ENCODE measurements at regions not wholly inside any gene's neighbourhood (a gene's known extent, or its start where the extent isn't known, plus 50 kb on each side); places are given as distances from the start of the nearest gene placed in this dataset.

- Histone ChIP-seq H3K4me1 (ENCODE audit: control insufficient read depth, insufficient read depth, low read length) (no peaks in the 10 kb centered on the region), H3K27me3 (ENCODE audit: control insufficient read depth, insufficient read depth, low read length) (no peaks in the 10 kb centered on the region), H3K9me3 (ENCODE audit: control insufficient read depth, insufficient read depth, low read depth, low read length) (no peaks in the 10 kb centered on the region), H3K27ac (ENCODE audit: low read length) (no peak overlapping the region), H3K36me3 (ENCODE audit: control insufficient read depth, insufficient read depth, low read length) (no peaks in the 10 kb centered on the region), H3K4me3 (ENCODE audit: low read depth in 2 of 2, low read length in 2 of 2) (no peak overlapping the region)
- ATAC-seq (no peak), DNase-seq (ENCODE audit: low read depth, low spot score) (no peak)
- ChIA-PET POLR2A (no interaction called here), CTCF (no interaction called here)
- no TSS peak for BruUV-seq (replicated peaks)
- intact Hi-C loops (cut with micrococcal nuclease; ENCODE audit: unreplicated experiment) = no loop called here
- no peak for TF ChIP-seq CTCF (IDR thresholded peaks at IDR 0.05)
- TF ChIP-seq POLR2AphosphoS5 (IDR thresholded peaks at IDR 0.05; ENCODE audit: low read depth, low read length) = no peak
- TF ChIP-seq REST (IDR thresholded peaks at IDR 0.05; ENCODE audit: insufficient read depth in 1 of 2, low read depth in 2 of 2, low read length in 1 of 2) = no peak
- no peak for TF ChIP-seq SIN3A (IDR thresholded peaks at IDR 0.05; ENCODE audit: borderline replicate concordance, insufficient read depth, low read depth, low read length)
- no peak for TF ChIP-seq TCF7L2 (IDR thresholded peaks at IDR 0.05; ENCODE audit: low read depth, low read length)
- in situ Hi-C loops (cut with HindIII; ENCODE audit: low pct_unique_long_range_greater_than_20kb, low sequenced_read_pairs) = no loop called here
Observed at GRCh38 chr1:59170659-59171058, 126.2 kb upstream of the FGGY start.

- Histone ChIP-seq H3K4me3 (ENCODE audit: low read depth in 2 of 2, low read length in 2 of 2) (no peak overlapping the region), H3K27me3 (ENCODE audit: control insufficient read depth, insufficient read depth, low read length) (no peaks in the 10 kb centered on the region), H3K4me1 (ENCODE audit: control insufficient read depth, insufficient read depth, low read length) (no peaks in the 10 kb centered on the region), H3K27ac (ENCODE audit: low read length) (no peak overlapping the region), H3K36me3 (ENCODE audit: control insufficient read depth, insufficient read depth, low read length) (no peaks in the 10 kb centered on the region), H3K9me3 (ENCODE audit: control insufficient read depth, insufficient read depth, low read depth, low read length) (no peaks in the 10 kb centered on the region)
- BruUV-seq (replicated peaks) = no TSS peak
- POLR2A ChIA-PET = no interaction called here
- in situ Hi-C loops (cut with HindIII; ENCODE audit: low pct_unique_long_range_greater_than_20kb, low sequenced_read_pairs) = no loop called here
- TF ChIP-seq TCF7L2 (IDR thresholded peaks at IDR 0.05; ENCODE audit: low read depth, low read length) = no peak
- TF ChIP-seq CTCF (IDR thresholded peaks at IDR 0.05) = no peak
- no peak for TF ChIP-seq REST (IDR thresholded peaks at IDR 0.05; ENCODE audit: insufficient read depth in 1 of 2, low read depth in 2 of 2, low read length in 1 of 2)
- TF ChIP-seq SIN3A (IDR thresholded peaks at IDR 0.05; ENCODE audit: borderline replicate concordance, insufficient read depth, low read depth, low read length) = no peak
- TF ChIP-seq POLR2AphosphoS5 (IDR thresholded peaks at IDR 0.05; ENCODE audit: low read depth, low read length) = no peak
- DNase-seq (ENCODE audit: low read depth, low spot score) = no peak
- CTCF ChIA-PET = no interaction called here
- intact Hi-C loops (cut with micrococcal nuclease; ENCODE audit: unreplicated experiment) = no loop called here
- ATAC-seq = no peak
Observed at GRCh38 chr1:59171788-59172187, 125.1 kb upstream of the FGGY start.
